GM12878 (cell line): ENCODE measurements at regions not wholly inside any gene's neighbourhood (a gene's known extent, or its start where the extent isn't known, plus 50 kb on each side); places are given as distances from the start of the nearest gene placed in this dataset.

ENCODE experiments used
- JUND ChIP-seq: IDR thresholded peaks from 2 replicates; pipeline ENCODE4 v1.6.1; 2012; ENCODE audit warnings: low read depth, mild to moderate bottlenecking, low read length, improper control_type of control experiment, moderate library complexity
- MTA2 ChIP-seq: fragments of 450-650 bp; IDR thresholded peaks from 2 replicates; pipeline ENCODE4 v1.6.1; 2016; ENCODE audit warnings: low read depth, mild to moderate bottlenecking, moderate library complexity
- MTA3 ChIP-seq: IDR thresholded peaks from 2 replicates; pipeline ENCODE4 v1.6.1; 2012; ENCODE audit warnings: low read length, inconsistent platforms, borderline replicate concordance
- MYC ChIP-seq: IDR thresholded peaks from 2 replicates; pipeline ENCODE4 v1.6.1; 2011; ENCODE audit warnings: mild to moderate bottlenecking, low read length, moderate library complexity, inconsistent platforms; ENCODE audit not compliant: insufficient read depth, insufficient replicate concordance, insufficient read length, severe bottlenecking
- TF ChIP-seq, protein P1 (sequence below): IDR thresholded peaks from 2 replicates; pipeline ENCODE4 v1.6.1; 2012; ENCODE audit warnings: low read depth, low read length, improper control_type of control experiment

DNA sequence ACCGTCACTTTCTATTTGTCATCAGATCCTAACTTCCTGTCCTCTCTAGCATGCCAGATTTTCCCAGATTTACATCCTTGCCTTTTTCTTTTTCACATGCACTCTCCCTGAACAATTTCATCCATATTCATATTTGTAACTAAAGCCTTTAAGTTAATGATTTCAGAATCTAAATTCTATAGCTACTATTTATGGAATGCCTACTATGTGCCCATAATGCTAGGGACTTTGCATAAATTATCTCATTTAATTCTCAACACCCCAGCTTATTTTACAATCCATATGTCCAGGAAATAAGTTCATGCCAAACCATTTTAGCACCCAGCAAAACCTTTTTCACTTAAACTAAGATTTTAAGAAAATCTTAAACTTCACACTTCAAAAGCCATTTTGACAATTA, 531.9 kb downstream of the NUP35 start:
- TF ChIP-seq MYC (no peak), MTA2 (no peak), JUND (no peak), MTA3 (no peak)
- TF ChIP-seq, protein P1, sequence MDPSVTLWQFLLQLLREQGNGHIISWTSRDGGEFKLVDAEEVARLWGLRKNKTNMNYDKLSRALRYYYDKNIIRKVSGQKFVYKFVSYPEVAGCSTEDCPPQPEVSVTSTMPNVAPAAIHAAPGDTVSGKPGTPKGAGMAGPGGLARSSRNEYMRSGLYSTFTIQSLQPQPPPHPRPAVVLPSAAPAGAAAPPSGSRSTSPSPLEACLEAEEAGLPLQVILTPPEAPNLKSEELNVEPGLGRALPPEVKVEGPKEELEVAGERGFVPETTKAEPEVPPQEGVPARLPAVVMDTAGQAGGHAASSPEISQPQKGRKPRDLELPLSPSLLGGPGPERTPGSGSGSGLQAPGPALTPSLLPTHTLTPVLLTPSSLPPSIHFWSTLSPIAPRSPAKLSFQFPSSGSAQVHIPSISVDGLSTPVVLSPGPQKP: no peak
